H9 (cell line): ENCODE measurements at regions not wholly inside any gene's neighbourhood (a gene's known extent, or its start where the extent isn't known, plus 50 kb on each side); places are given as distances from the start of the nearest gene placed in this dataset.

Experiments used
- DNase-seq: peaks from one replicate; pipeline ENCODE4 v3.0.0-alpha.2; 2017
- H2AFZ ChIP-seq: one replicate; pipeline ENCODE4 v1.6.1; 2013; ENCODE audit warnings: mild to moderate bottlenecking, low read length, control low read depth, moderate library complexity
- H2AK5ac ChIP-seq: 2 replicates; pipeline ENCODE4 v1.6.1; 2013; ENCODE audit warnings: low read length, control low read depth, mixed read lengths; ENCODE audit not compliant: insufficient read length
- H2BK120ac ChIP-seq: one replicate; pipeline ENCODE4 v1.6.1; 2013; ENCODE audit warnings: low read depth, mild to moderate bottlenecking, low read length, control low read depth, inconsistent platforms; ENCODE audit not compliant: poor library complexity, severe bottlenecking
- H2BK12ac ChIP-seq: 2 replicates; pipeline ENCODE4 v1.6.1; 2013; ENCODE audit warnings: low read length, control low read depth, mixed read lengths, low read depth; ENCODE audit not compliant: insufficient read length
- H2BK15ac ChIP-seq: 2 replicates; pipeline ENCODE4 v1.6.1; 2013; ENCODE audit warnings: low read depth, low read length, control low read depth
- H2BK20ac ChIP-seq: one replicate; pipeline ENCODE4 v1.6.1; 2013; ENCODE audit warnings: low read depth, mild to moderate bottlenecking, low read length, control low read depth, inconsistent platforms; ENCODE audit not compliant: poor library complexity, severe bottlenecking
- H2BK5ac ChIP-seq: 2 replicates; pipeline ENCODE4 v1.6.1; 2013; ENCODE audit warnings: low read length, control low read depth, mixed read lengths; ENCODE audit not compliant: insufficient read length
- H3K14ac ChIP-seq: 2 replicates; pipeline ENCODE4 v1.6.1; 2013; ENCODE audit warnings: low read length, control low read depth; ENCODE audit not compliant: insufficient read depth
- H3K18ac ChIP-seq: 2 replicates; pipeline ENCODE4 v1.6.1; 2013; ENCODE audit warnings: low read depth, mild to moderate bottlenecking, mixed read lengths, low read length, control low read depth; ENCODE audit not compliant: insufficient read length
- H3K23ac ChIP-seq: 2 replicates; pipeline ENCODE4 v1.6.1; 2013; ENCODE audit warnings: low read length, control low read depth, mixed read lengths, low read depth; ENCODE audit not compliant: insufficient read length
- H3K23me2 ChIP-seq: 2 replicates; pipeline ENCODE4 v1.6.1; 2013; ENCODE audit warnings: low read depth, mild to moderate bottlenecking, mixed read lengths, low read length, control low read depth; ENCODE audit not compliant: insufficient read length, poor library complexity, severe bottlenecking
- H3K27ac ChIP-seq: 2 replicates; pipeline ENCODE4 v1.5.1; 2013; ENCODE audit warnings: low read length, control low read depth, mixed read lengths, low read depth; ENCODE audit not compliant: insufficient read length
- H3K27me3 ChIP-seq: 2 replicates; pipeline ENCODE4 v1.6.1; 2013; ENCODE audit warnings: low read length, control low read depth, inconsistent platforms; ENCODE audit not compliant: insufficient read depth
- H3K4ac ChIP-seq: 2 replicates; pipeline ENCODE4 v1.6.1; 2013; ENCODE audit warnings: low read depth, mild to moderate bottlenecking, control low read depth, inconsistent platforms, low read length, moderate library complexity
- H3K4me1 ChIP-seq: 2 replicates; pipeline ENCODE4 v1.6.1; 2013; ENCODE audit warnings: low read length, control low read depth, inconsistent platforms; ENCODE audit not compliant: insufficient read depth
- H3K4me2 ChIP-seq: 2 replicates; pipeline ENCODE4 v1.6.1; 2013; ENCODE audit warnings: low read length, control low read depth, mixed read lengths; ENCODE audit not compliant: insufficient read length, insufficient read depth
- H3K56ac ChIP-seq: 2 replicates; pipeline ENCODE4 v1.6.1; 2013; ENCODE audit warnings: low read depth, mild to moderate bottlenecking, mixed read lengths, low read length, control low read depth; ENCODE audit not compliant: insufficient read length
- H3K79me1 ChIP-seq: 2 replicates; pipeline ENCODE4 v1.6.1; 2013; ENCODE audit warnings: low read depth, mild to moderate bottlenecking, moderate library complexity, low read length, control low read depth, inconsistent platforms; ENCODE audit not compliant: insufficient read depth, poor library complexity, severe bottlenecking
- H3K79me2 ChIP-seq: 2 replicates; pipeline ENCODE4 v1.6.1; 2013; ENCODE audit warnings: low read length, control low read depth, inconsistent platforms; ENCODE audit not compliant: insufficient read depth
- H3K9ac ChIP-seq: 2 replicates; pipeline ENCODE4 v1.6.1; 2013; ENCODE audit warnings: low read length, control low read depth, mixed read lengths; ENCODE audit not compliant: insufficient read length; ENCODE audit errors: extremely low read depth
- H3K9me3 ChIP-seq: one replicate; pipeline ENCODE4 v1.6.1; 2013; ENCODE audit warnings: low read depth, low read length, inconsistent platforms; ENCODE audit not compliant: control insufficient read depth
- H3T11ph ChIP-seq: one replicate; pipeline ENCODE4 v1.6.1; 2013; ENCODE audit warnings: mild to moderate bottlenecking, low read length, control low read depth, inconsistent platforms
- H4K20me1 ChIP-seq: one replicate; pipeline ENCODE4 v1.6.1; 2013; ENCODE audit not compliant: control insufficient read depth, insufficient read length, insufficient read depth
- H4K5ac ChIP-seq: 2 replicates; pipeline ENCODE4 v1.6.1; 2013; ENCODE audit warnings: low read depth, mild to moderate bottlenecking, mixed read lengths, low read length, control low read depth; ENCODE audit not compliant: insufficient read length
- H4K8ac ChIP-seq: replicated peaks from 2 replicates; pipeline ENCODE4 v1.6.1; 2013; ENCODE audit warnings: low read length, control low read depth, mixed read lengths, low read depth; ENCODE audit not compliant: insufficient read length
- H4K91ac ChIP-seq: 2 replicates; pipeline ENCODE4 v1.6.1; 2013; ENCODE audit warnings: low read depth, mild to moderate bottlenecking, moderate library complexity, mixed read lengths, low read length, control low read depth; ENCODE audit not compliant: insufficient read length
- H3K27ac Mint-ChIP-seq, 3 experiments: 2 replicates in 2 of 3; 3 replicates in 1 of 3; pipeline ENCODE4 v1.8.0; 2020 to 2021; ENCODE audit warnings: mixed read lengths in 3 of 3, mild to moderate bottlenecking in 1 of 3, moderate library complexity in 1 of 3
- H3K27me3 Mint-ChIP-seq: 2 replicates; pipeline ENCODE4 v1.8.0; 2021; ENCODE audit warnings: low read depth, mild to moderate bottlenecking, moderate library complexity, mixed read lengths
- H3K36me3 Mint-ChIP-seq, 3 experiments: 2 replicates in 2 of 3; 3 replicates in 1 of 3; pipeline ENCODE4 v1.8.0; 2020 to 2021; ENCODE audit warnings: low read depth in 3 of 3, mixed read lengths in 3 of 3; ENCODE audit not compliant: insufficient read depth in 1 of 3
- H3K4me1 Mint-ChIP-seq, 2 experiments: 2 replicates each; pipeline ENCODE4 v1.8.0; 2020; ENCODE audit warnings: mixed read lengths in 2 of 2
- H3K4me3 Mint-ChIP-seq, 2 experiments: 2 replicates in 1 of 2; 3 replicates in 1 of 2; pipeline ENCODE4 v1.8.0; 2020 to 2021; ENCODE audit warnings: mild to moderate bottlenecking in 2 of 2, mixed read lengths in 2 of 2, moderate library complexity in 1 of 2
- H3K9me3 Mint-ChIP-seq, 2 experiments: 2 replicates in 1 of 2; 3 replicates in 1 of 2; pipeline ENCODE4 v1.8.0; 2020; ENCODE audit warnings: mild to moderate bottlenecking in 2 of 2, mixed read lengths in 2 of 2, moderate library complexity in 1 of 2
- WGBS: extraction: QIAGEN DNeasy Blood & Tissue Kit; methylation state at CpG from one replicate; pipeline ENCODE4 v1.1.7; 2013; ENCODE audit warnings: missing lambda C conversion rate, low lambda C conversion rate, mixed read lengths; ENCODE audit not compliant: insufficient read length; ENCODE audit errors: extremely low coverage; 5-methylcytosine and 5-hydroxymethylcytosine counted together
- TF ChIP-seq, protein P1 (sequence below): fragments of 200-600 bp; sonication (generic); conservative IDR thresholded peaks from 3 replicates; pipeline ENCODE4 v1.8.0; 2021; ENCODE audit warnings: antibody characterized with exemption, mild to moderate bottlenecking

DNA sequence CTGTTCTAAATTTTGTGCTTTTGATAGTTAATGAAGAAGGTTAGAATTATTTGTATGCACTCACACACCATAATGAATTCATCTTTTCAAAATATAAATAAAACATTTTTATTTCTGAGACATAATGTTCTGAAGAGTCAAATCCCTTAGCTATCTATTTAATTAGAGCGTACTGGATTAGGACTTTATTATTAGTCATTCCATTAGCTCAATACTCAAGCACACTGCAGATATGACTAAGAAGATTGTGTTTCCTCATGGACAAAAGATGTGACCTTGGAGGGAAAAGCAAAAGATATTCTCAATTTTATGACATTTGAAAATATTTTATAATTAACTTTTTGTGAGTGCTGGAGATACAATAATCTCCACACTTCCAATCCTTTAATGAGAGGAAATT, 666.4 kb downstream of the CD109 start:
- no CpG with 5 or more reads among the region's 1 CpG for WGBS
- Mint-ChIP-seq H3K27me3 (no peaks in the 10 kb centered on the region), H3K36me3 (no peaks in the 10 kb centered on the region), H3K4me1 (no peaks in the 10 kb centered on the region), H3K4me3 (no peak overlapping the region), H3K27ac (no peak overlapping the region), H3K9me3 (no peaks in the 10 kb centered on the region)
- Histone ChIP-seq H2AFZ (no peak overlapping the region), H3K18ac (no peak overlapping the region), H3K23ac (no peak overlapping the region), H2BK15ac (no peak overlapping the region), H3K4ac (no peak overlapping the region), H3K27me3 (no peaks in the 10 kb centered on the region), H4K5ac (no peak overlapping the region), H4K8ac (no peak overlapping the region), H3K79me1 (no peaks in the 10 kb centered on the region), H4K20me1 (no peaks in the 10 kb centered on the region), H2BK20ac (no peak overlapping the region), H3K4me1 (no peaks in the 10 kb centered on the region), H4K91ac (no peak overlapping the region), H3K79me2 (no peaks in the 10 kb centered on the region), H3T11ph (no peak overlapping the region), H3K14ac (no peak overlapping the region), H3K23me2 (no peaks in the 10 kb centered on the region), H2AK5ac (no peak overlapping the region), H3K27ac (no peak overlapping the region), H2BK120ac (no peak overlapping the region), H3K9ac (no peak overlapping the region), H2BK5ac (no peak overlapping the region), H3K9me3 (no peaks in the 10 kb centered on the region), H2BK12ac (no peak overlapping the region), H3K4me2 (no peak overlapping the region), H3K56ac (no peak overlapping the region)
- TF ChIP-seq, protein P1, sequence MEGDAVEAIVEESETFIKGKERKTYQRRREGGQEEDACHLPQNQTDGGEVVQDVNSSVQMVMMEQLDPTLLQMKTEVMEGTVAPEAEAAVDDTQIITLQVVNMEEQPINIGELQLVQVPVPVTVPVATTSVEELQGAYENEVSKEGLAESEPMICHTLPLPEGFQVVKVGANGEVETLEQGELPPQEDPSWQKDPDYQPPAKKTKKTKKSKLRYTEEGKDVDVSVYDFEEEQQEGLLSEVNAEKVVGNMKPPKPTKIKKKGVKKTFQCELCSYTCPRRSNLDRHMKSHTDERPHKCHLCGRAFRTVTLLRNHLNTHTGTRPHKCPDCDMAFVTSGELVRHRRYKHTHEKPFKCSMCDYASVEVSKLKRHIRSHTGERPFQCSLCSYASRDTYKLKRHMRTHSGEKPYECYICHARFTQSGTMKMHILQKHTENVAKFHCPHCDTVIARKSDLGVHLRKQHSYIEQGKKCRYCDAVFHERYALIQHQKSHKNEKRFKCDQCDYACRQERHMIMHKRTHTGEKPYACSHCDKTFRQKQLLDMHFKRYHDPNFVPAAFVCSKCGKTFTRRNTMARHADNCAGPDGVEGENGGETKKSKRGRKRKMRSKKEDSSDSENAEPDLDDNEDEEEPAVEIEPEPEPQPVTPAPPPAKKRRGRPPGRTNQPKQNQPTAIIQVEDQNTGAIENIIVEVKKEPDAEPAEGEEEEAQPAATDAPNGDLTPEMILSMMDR, result no peak
- no peak for DNase-seq
